WTC11 (cell line): ENCODE measurements at regions not wholly inside any gene's neighbourhood (a gene's known extent, or its start where the extent isn't known, plus 50 kb on each side); places are given as distances from the start of the nearest gene placed in this dataset.

Experiments used
- ATF2 ChIP-seq: sonication (generic); formaldehyde crosslinking; IDR thresholded peaks from 2 replicates; pipeline ENCODE4 v1.8.1; 2022; ENCODE audit warnings: low read depth, missing genetic modification reagents, borderline replicate concordance
- ATF3 ChIP-seq: sonication (generic); formaldehyde crosslinking; conservative IDR thresholded peaks from 2 replicates; pipeline ENCODE4 v1.8.1; 2022; ENCODE audit warnings: mild to moderate bottlenecking, missing genetic modification reagents
- CTCF ChIP-seq: fragments of 200-600 bp; IDR thresholded peaks from 2 replicates; pipeline ENCODE4 v1.8.0; 2022; ENCODE audit warnings: antibody characterized with exemption
- ERG ChIP-seq: fragments of 250-450 bp; sonication (Bioruptor Pico); IDR thresholded peaks from 2 replicates; pipeline ENCODE4 v1.8.0; 2021; ENCODE audit warnings: mild to moderate bottlenecking
- FOXK1 ChIP-seq: sonication (generic); formaldehyde crosslinking; IDR thresholded peaks from 2 replicates; pipeline ENCODE4 v1.8.0; 2022; ENCODE audit warnings: mild to moderate bottlenecking, moderate library complexity, missing genetic modification reagents
- FOXP4 ChIP-seq: sonication (generic); formaldehyde crosslinking; IDR thresholded peaks from 2 replicates; pipeline ENCODE4 v1.8.0; 2022; ENCODE audit warnings: mild to moderate bottlenecking, missing genetic modification reagents
- GTF2I ChIP-seq: fragments of 250-450 bp; sonication (Bioruptor Pico); conservative IDR thresholded peaks from 2 replicates; pipeline ENCODE4 v1.4.0; 2021; ENCODE audit warnings: mild to moderate bottlenecking
- MAX ChIP-seq: sonication (generic); formaldehyde crosslinking; IDR thresholded peaks from 2 replicates; pipeline ENCODE4 v1.8.0; 2022; ENCODE audit warnings: mild to moderate bottlenecking, missing genetic modification reagents
- NFE2L1 ChIP-seq: sonication (generic); formaldehyde crosslinking; IDR thresholded peaks from 2 replicates; pipeline ENCODE4 v1.8.1; 2023; ENCODE audit warnings: missing genetic modification reagents
- OVOL2 ChIP-seq: fragments of 250-450 bp; sonication (Bioruptor Pico); IDR thresholded peaks from 2 replicates; pipeline ENCODE4 v1.9.0; 2021; ENCODE audit warnings: mild to moderate bottlenecking, borderline replicate concordance
- SP1 ChIP-seq: sonication (generic); formaldehyde crosslinking; conservative IDR thresholded peaks from 2 replicates; pipeline ENCODE4 v1.8.1; 2022; ENCODE audit warnings: missing genetic modification reagents
- TEAD1 ChIP-seq: sonication (generic); formaldehyde crosslinking; IDR thresholded peaks from 2 replicates; pipeline ENCODE4 v1.8.0; 2022; ENCODE audit warnings: mild to moderate bottlenecking, missing genetic modification reagents

- TF ChIP-seq FOXK1 (CRISPR knock-in tag), result no peak
- TF ChIP-seq ERG (CRISPR knock-in tag), result no peak
- TF ChIP-seq MAX (CRISPR knock-in tag), result no peak
- TF ChIP-seq ATF2, result no peak
- no peak for TF ChIP-seq CTCF
- TF ChIP-seq NFE2L1 (CRISPR knock-in tag), result no peak
- TF ChIP-seq OVOL2, result no peak
- TF ChIP-seq FOXP4 (CRISPR knock-in tag), result no peak
- no peak for TF ChIP-seq GTF2I (CRISPR knock-in tag)
- TF ChIP-seq TEAD1 (CRISPR knock-in tag), result no peak
- TF ChIP-seq SP1 (CRISPR knock-in tag), result no peak
- TF ChIP-seq ATF3 (CRISPR knock-in tag), result no peak
Observed at GRCh38 chr5:79924936-79925893, 65.8 kb downstream of the MTX3 start.
